GM19193 (cell line): ENCODE measurements at regions not wholly inside any gene's neighbourhood (a gene's known extent, or its start where the extent isn't known, plus 50 kb on each side); places are given as distances from the start of the nearest gene placed in this dataset.

ENCODE experiments used
- POLR2A ChIP-seq: IDR thresholded peaks from 4 replicates; pipeline ENCODE4 v1.6.1; 2011; ENCODE audit not compliant: insufficient read depth, insufficient read length; ENCODE audit errors: extremely low read depth

DNA sequence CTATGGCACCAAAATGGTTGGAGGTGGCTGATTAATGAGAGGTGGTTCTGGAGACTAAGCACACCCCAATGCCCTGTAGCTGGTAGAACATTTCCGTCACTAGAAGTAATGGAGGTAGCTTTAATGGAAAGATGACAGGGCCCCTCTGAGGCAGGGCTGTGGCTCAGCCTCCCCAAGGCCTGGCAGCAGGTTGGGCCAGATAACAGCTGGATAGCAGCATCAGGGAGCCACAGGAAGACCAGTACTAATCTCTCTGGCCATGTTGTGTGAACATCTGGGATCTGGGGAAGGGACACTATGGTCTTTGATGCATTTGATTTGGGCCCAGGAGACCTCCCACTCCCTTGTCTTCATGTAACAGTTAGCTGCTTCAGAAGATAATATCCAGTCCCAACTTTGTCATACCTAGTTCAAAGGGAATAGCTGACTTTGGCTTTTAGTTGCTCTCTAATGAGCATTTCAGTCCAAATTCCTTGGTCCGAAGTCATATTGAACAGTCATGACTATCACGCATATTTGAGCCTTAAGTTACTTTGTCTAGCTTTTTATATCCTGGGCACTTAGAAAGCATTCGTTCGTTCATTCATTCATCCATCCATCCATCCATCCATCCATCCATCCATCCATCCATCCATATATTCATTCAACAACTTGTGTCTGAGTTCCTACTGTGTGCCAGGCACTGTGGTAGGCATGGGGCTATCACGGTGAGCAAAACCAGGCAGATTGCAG is 53.0 kb upstream of the LMO2 start:
- no peak for TF ChIP-seq POLR2A

DNA sequence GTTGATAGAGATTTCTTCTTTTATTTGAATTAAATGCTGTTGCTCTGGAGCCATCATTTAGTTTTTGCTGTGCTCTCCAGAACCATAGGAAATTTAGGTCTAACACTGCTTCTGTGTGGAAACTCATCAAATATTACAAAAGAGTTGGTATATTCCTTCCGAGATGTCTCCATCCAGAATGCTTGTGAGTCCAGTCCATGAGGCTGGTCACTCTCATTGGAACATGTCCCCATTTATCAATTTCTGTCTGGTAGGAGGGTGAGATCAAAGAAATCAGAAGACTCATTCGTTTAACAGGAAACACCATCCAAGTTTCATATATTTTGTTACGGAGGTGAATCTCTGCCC is 52.4 kb upstream of the LMO2 start:
- TF ChIP-seq POLR2A: no peak

DNA sequence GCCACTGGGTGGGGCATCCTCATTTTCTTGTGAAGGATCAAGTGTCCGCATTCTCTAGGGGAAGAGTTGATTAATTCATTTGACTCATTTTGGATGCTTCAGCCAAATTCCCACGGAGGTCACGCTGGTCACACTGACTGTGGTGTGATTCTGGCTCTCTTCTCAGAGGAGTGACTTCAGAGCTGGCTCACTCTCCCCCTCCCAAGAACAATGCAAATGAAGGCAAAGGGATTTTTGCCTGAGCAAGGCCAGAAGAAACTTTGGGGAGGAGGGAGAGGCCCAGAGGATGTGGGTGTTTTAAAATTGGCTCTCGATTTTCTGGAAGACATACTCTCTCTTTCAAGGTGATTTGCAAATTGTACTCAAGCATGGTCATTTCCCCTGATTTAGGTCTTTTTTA is 51.1 kb upstream of the LMO2 start:
- peak; percentile 29 for TF ChIP-seq POLR2A

DNA sequence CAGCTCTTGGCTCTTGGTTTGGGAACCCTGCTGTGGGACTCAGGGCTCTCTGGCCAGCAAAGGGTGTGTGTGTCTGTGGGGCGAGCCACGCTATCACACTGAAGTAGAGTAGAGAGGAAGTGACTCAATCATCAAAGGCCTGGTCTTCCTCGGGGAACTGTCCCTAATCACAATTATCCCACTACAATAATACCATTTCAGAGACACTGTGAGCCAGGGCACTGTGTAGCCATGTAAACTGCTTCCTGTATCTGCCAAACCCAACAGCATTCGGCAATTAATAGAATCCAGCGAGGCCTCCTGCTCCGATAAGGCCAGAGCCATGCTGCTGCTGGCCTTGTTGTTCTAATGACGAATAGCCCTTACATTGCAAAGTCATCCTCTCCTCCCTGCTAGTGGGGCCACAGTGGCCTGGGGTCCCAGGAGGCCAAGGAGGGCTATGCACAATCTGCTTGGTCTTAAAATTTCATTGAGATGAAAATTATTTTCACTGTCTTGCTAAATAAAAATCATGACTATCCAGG is 49.8 kb upstream of the LMO2 start:
- no peak for TF ChIP-seq POLR2A
